HepG2 (cell line): ENCODE measurements at regions not wholly inside any gene's neighbourhood (a gene's known extent, or its start where the extent isn't known, plus 50 kb on each side); places are given as distances from the start of the nearest gene placed in this dataset.

Source experiments
- ETS1 ChIP-seq: sonication (generic); formaldehyde crosslinking; IDR thresholded peaks from 2 replicates; pipeline ENCODE4 v1.4.0; 2020; ENCODE audit warnings: missing genetic modification reagents
- KAT7 ChIP-seq: IDR thresholded peaks from 2 replicates; pipeline ENCODE4 v1.6.1; 2018; ENCODE audit warnings: borderline replicate concordance, missing compliant biosample characterization
- ONECUT2 ChIP-seq: sonication (generic); formaldehyde crosslinking; IDR thresholded peaks from 2 replicates; pipeline ENCODE4 v1.4.0; 2020; ENCODE audit warnings: missing genetic modification reagents
- SALL1 ChIP-seq: sonication (generic); formaldehyde crosslinking; IDR thresholded peaks from 2 replicates; pipeline ENCODE4 v1.8.0; 2022; ENCODE audit warnings: mild to moderate bottlenecking, missing genetic modification reagents
- SYNCRIP ChIP-seq: fragments of 200-400 bp; formaldehyde crosslinking; IDR thresholded peaks from 2 replicates; pipeline ENCODE4 v1.6.1; 2018; ENCODE audit warnings: mild to moderate bottlenecking, low read depth, low read length; ENCODE audit not compliant: insufficient read depth
- TCF7L2 ChIP-seq: IDR thresholded peaks from 2 replicates; pipeline ENCODE4 v1.6.1; 2011; ENCODE audit warnings: mild to moderate bottlenecking, low read depth, low read length, moderate library complexity
- ZBTB7B ChIP-seq: sonication (generic); formaldehyde crosslinking; IDR thresholded peaks from 2 replicates; pipeline ENCODE4 v1.4.0; 2020; ENCODE audit warnings: missing genetic modification reagents
- ZFP36L1 ChIP-seq: sonication (generic); formaldehyde crosslinking; IDR thresholded peaks from 2 replicates; pipeline ENCODE4 v1.8.0; 2022; ENCODE audit warnings: mild to moderate bottlenecking, missing genetic modification reagents, moderate library complexity
- ZNF263 ChIP-seq: sonication (generic); formaldehyde crosslinking; IDR thresholded peaks from 2 replicates; pipeline ENCODE4 v1.4.0; 2020; ENCODE audit warnings: missing genetic modification reagents
- ZNF3 ChIP-seq: IDR thresholded peaks from 2 replicates; pipeline ENCODE4 v1.7.0; 2017; ENCODE audit warnings: inconsistent platforms
- ZNF530 ChIP-seq: sonication (generic); formaldehyde crosslinking; IDR thresholded peaks from 2 replicates; pipeline ENCODE4 v1.5.0; 2020; ENCODE audit warnings: low read depth, mild to moderate bottlenecking, missing genetic modification reagents
- ZNF629 ChIP-seq: sonication (generic); formaldehyde crosslinking; conservative IDR thresholded peaks from 2 replicates; pipeline ENCODE4 v1.5.0; 2020; ENCODE audit warnings: missing genetic modification reagents
- TF ChIP-seq, protein P1 (sequence below): IDR thresholded peaks from 2 replicates; pipeline ENCODE4 v1.6.1; 2012; ENCODE audit warnings: low read length, improper control_type of control experiment
- TF ChIP-seq, protein P2 (sequence below), 2 experiments: sonication (generic) in 1 of 2; formaldehyde crosslinking in 1 of 2; IDR thresholded peaks; 2 replicates each; pipeline versions ENCODE4 v1.4.0 to v1.6.1; 2016 to 2020; ENCODE audit warnings: borderline replicate concordance in 1 of 2, low read depth in 1 of 2, mild to moderate bottlenecking in 1 of 2, missing genetic modification reagents in 1 of 2
- TF ChIP-seq, protein P3 (sequence below): sonication (generic); formaldehyde crosslinking; IDR thresholded peaks from 2 replicates; pipeline ENCODE4 v1.5.0; 2020; ENCODE audit warnings: missing genetic modification reagents
- TF ChIP-seq, protein P4 (sequence below): sonication (generic); formaldehyde crosslinking; IDR thresholded peaks from 2 replicates; pipeline ENCODE4 v1.4.0; 2020; ENCODE audit warnings: mild to moderate bottlenecking, missing genetic modification reagents

DNA sequence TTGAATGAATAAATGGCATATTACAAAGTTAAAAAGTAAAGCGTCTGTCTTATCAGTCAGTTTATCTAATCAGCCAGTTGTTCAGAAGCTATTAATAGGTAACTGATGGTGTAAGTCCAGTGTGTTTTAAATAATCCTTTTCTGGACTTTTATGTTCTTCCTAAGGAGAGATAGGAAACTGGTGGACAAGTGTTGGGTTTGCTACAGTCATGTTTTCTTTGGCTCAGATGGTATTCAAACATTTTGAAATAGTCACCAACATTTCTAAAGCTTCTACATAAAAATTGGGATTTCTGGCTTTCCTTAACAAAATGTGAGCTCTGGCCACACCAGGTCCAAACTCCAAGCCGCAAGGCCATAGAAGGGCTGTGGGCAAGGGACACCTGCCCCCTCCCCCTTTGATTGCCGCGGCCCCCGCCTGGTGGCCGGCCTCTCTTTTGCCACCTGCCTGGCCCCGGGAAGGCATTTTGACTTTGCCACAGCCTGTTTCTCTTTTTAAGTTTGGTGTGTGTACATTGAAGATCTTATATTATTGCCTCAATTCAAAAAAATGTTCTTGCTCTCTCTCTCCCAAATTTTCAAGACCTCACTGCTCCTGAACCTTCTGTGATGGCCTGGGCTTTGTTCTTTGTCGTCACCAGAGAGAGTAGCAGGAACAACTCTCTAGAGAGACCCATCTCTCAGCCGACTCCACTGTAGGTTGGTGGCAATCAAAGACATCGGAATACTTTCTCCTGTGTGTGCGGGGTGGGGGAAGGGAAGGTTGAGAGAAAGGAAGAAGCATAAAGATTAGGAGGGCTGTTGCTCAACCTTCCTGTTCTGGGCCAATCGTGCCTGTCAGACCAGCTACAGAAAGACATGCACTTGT lies 84.0 kb upstream of the ZNF217 start (continued):
- TF ChIP-seq, protein P1, sequence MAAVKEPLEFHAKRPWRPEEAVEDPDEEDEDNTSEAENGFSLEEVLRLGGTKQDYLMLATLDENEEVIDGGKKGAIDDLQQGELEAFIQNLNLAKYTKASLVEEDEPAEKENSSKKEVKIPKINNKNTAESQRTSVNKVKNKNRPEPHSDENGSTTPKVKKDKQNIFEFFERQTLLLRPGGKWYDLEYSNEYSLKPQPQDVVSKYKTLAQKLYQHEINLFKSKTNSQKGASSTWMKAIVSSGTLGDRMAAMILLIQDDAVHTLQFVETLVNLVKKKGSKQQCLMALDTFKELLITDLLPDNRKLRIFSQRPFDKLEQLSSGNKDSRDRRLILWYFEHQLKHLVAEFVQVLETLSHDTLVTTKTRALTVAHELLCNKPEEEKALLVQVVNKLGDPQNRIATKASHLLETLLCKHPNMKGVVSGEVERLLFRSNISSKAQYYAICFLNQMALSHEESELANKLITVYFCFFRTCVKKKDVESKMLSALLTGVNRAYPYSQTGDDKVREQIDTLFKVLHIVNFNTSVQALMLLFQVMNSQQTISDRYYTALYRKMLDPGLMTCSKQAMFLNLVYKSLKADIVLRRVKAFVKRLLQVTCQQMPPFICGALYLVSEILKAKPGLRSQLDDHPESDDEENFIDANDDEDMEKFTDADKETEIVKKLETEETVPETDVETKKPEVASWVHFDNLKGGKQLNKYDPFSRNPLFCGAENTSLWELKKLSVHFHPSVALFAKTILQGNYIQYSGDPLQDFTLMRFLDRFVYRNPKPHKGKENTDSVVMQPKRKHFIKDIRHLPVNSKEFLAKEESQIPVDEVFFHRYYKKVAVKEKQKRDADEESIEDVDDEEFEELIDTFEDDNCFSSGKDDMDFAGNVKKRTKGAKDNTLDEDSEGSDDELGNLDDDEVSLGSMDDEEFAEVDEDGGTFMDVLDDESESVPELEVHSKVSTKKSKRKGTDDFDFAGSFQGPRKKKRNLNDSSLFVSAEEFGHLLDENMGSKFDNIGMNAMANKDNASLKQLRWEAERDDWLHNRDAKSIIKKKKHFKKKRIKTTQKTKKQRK = no peak
- TF ChIP-seq, protein P2, sequence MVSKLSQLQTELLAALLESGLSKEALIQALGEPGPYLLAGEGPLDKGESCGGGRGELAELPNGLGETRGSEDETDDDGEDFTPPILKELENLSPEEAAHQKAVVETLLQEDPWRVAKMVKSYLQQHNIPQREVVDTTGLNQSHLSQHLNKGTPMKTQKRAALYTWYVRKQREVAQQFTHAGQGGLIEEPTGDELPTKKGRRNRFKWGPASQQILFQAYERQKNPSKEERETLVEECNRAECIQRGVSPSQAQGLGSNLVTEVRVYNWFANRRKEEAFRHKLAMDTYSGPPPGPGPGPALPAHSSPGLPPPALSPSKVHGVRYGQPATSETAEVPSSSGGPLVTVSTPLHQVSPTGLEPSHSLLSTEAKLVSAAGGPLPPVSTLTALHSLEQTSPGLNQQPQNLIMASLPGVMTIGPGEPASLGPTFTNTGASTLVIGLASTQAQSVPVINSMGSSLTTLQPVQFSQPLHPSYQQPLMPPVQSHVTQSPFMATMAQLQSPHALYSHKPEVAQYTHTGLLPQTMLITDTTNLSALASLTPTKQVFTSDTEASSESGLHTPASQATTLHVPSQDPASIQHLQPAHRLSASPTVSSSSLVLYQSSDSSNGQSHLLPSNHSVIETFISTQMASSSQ (IDR thresholded peaks at IDR 0.05; ENCODE audit: low read depth) = peak; percentile 74
- TF ChIP-seq, protein P2 (CRISPR knock-in tag; IDR thresholded peaks at IDR 0.05; ENCODE audit: borderline replicate concordance) = peak; percentile 73; the same call in 1 of the 2 replicates
- peak; percentile 63; the same call in 1 of the 2 replicates for TF ChIP-seq ONECUT2
- TF ChIP-seq, protein P3, sequence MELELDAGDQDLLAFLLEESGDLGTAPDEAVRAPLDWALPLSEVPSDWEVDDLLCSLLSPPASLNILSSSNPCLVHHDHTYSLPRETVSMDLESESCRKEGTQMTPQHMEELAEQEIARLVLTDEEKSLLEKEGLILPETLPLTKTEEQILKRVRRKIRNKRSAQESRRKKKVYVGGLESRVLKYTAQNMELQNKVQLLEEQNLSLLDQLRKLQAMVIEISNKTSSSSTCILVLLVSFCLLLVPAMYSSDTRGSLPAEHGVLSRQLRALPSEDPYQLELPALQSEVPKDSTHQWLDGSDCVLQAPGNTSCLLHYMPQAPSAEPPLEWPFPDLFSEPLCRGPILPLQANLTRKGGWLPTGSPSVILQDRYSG (CRISPR knock-in tag) = no peak
- peak; percentile 92 for TF ChIP-seq ZBTB7B (CRISPR knock-in tag)
- peak; percentile 79 for TF ChIP-seq KAT7 (CRISPR knock-in tag)
- TF ChIP-seq ZNF629 = peak; percentile 64
- peak; percentile 89 for TF ChIP-seq ZFP36L1 (CRISPR knock-in tag)
- TF ChIP-seq, protein P4, sequence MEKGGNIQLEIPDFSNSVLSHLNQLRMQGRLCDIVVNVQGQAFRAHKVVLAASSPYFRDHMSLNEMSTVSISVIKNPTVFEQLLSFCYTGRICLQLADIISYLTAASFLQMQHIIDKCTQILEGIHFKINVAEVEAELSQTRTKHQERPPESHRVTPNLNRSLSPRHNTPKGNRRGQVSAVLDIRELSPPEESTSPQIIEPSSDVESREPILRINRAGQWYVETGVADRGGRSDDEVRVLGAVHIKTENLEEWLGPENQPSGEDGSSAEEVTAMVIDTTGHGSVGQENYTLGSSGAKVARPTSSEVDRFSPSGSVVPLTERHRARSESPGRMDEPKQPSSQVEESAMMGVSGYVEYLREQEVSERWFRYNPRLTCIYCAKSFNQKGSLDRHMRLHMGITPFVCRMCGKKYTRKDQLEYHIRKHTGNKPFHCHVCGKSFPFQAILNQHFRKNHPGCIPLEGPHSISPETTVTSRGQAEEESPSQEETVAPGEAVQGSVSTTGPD = peak; percentile 98
- no peak for TF ChIP-seq ZNF263 (CRISPR knock-in tag)
- 0 out of 2 replicates have a peak, but pooled peaks have one; percentile 61 for TF ChIP-seq ZNF3 (CRISPR knock-in tag)
- no peak for TF ChIP-seq SYNCRIP
- TF ChIP-seq ZNF530 (CRISPR knock-in tag) = no peak
- peak; percentile 98 for TF ChIP-seq SALL1 (CRISPR knock-in tag)
- TF ChIP-seq TCF7L2 = peak; percentile 49; the same call in 1 of the 2 replicates
- TF ChIP-seq ETS1 (CRISPR knock-in tag) = no peak
